KMS-11 (cell line): ENCODE measurements at regions not wholly inside any gene's neighbourhood (a gene's known extent, or its start where the extent isn't known, plus 50 kb on each side); places are given as distances from the start of the nearest gene placed in this dataset.

Experiments used
- H2AFZ ChIP-seq: fragments of 200-600 bp; sonication (generic); 2 replicates; pipeline ENCODE4 v1.6.1; 2016; ENCODE audit warnings: antibody characterized with exemption, mixed run types, low read depth
- H3K27ac ChIP-seq: fragments of 200-600 bp; sonication (generic); 2 replicates; pipeline ENCODE4 v1.6.1; 2016; ENCODE audit warnings: mild to moderate bottlenecking, mixed run types
- H3K27me3 ChIP-seq: fragments of 200-600 bp; sonication (generic); 2 replicates; pipeline ENCODE4 v1.6.1; 2017; ENCODE audit warnings: mild to moderate bottlenecking, low read depth, mixed run types, moderate library complexity; ENCODE audit not compliant: insufficient read depth
- H3K36me3 ChIP-seq: fragments of 200-600 bp; sonication (generic); 2 replicates; pipeline ENCODE4 v1.6.1; 2017; ENCODE audit warnings: mild to moderate bottlenecking, mixed run types; ENCODE audit not compliant: insufficient read depth
- H3K4me1 ChIP-seq: fragments of 200-600 bp; sonication (generic); 2 replicates; pipeline ENCODE4 v1.6.1; 2016; ENCODE audit warnings: mild to moderate bottlenecking, low read depth, mixed run types; ENCODE audit not compliant: poor library complexity, severe bottlenecking
- H3K4me2 ChIP-seq: fragments of 200-600 bp; sonication (generic); 2 replicates; pipeline ENCODE4 v1.7.0; 2016; ENCODE audit warnings: mild to moderate bottlenecking, mixed run types
- H3K4me3 ChIP-seq: fragments of 200-600 bp; sonication (generic); IDR thresholded peaks from 2 replicates; pipeline ENCODE4 v1.6.1; 2017; ENCODE audit warnings: low read depth, low read length, mixed read lengths; ENCODE audit not compliant: insufficient read depth
- H3K79me2 ChIP-seq: fragments of 200-600 bp; sonication (generic); 2 replicates; pipeline ENCODE4 v1.6.1; 2016; ENCODE audit warnings: low read depth, mixed run types; ENCODE audit not compliant: insufficient read depth
- H3K9ac ChIP-seq: fragments of 200-600 bp; sonication (generic); 2 replicates; pipeline ENCODE4 v1.6.1; 2016; ENCODE audit warnings: mild to moderate bottlenecking, mixed run types
- H4K20me1 ChIP-seq: fragments of 200-600 bp; sonication (generic); 2 replicates; pipeline ENCODE4 v1.6.1; 2016; ENCODE audit warnings: mild to moderate bottlenecking, mixed run types; ENCODE audit not compliant: insufficient read depth
- TF ChIP-seq, protein P1 (sequence below): fragments of 200-600 bp; sonication (generic); conservative IDR thresholded peaks from 2 replicates; pipeline ENCODE4 v1.6.1; 2017; ENCODE audit warnings: low read depth, mild to moderate bottlenecking, antibody characterized with exemption, low read length, moderate library complexity, mixed read lengths

DNA sequence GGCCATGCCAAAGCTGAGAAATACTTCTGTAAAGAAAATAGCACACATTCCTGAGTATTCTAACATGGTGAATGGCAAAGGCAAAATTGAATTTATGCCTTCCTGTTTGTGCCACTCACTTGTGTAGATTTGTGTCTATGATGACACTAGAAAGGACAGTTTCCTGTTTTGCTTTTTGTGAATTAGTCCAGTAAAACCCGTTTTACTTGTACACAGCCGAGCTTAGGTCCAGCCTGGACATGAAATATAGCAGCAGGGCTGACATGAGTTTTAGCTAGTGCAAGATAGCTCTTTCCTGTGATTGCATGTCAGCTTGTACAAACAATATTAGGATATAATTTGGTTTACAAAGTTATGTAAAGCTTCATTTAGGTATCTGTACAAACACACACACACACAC, 1891.7 kb upstream of the WWC1 start:
- no peaks in the 10 kb centered on the region for H3K79me2 ChIP-seq
- no peaks in the 10 kb centered on the region for H3K36me3 ChIP-seq
- no peak overlapping the region for H3K9ac ChIP-seq
- TF ChIP-seq, protein P1, sequence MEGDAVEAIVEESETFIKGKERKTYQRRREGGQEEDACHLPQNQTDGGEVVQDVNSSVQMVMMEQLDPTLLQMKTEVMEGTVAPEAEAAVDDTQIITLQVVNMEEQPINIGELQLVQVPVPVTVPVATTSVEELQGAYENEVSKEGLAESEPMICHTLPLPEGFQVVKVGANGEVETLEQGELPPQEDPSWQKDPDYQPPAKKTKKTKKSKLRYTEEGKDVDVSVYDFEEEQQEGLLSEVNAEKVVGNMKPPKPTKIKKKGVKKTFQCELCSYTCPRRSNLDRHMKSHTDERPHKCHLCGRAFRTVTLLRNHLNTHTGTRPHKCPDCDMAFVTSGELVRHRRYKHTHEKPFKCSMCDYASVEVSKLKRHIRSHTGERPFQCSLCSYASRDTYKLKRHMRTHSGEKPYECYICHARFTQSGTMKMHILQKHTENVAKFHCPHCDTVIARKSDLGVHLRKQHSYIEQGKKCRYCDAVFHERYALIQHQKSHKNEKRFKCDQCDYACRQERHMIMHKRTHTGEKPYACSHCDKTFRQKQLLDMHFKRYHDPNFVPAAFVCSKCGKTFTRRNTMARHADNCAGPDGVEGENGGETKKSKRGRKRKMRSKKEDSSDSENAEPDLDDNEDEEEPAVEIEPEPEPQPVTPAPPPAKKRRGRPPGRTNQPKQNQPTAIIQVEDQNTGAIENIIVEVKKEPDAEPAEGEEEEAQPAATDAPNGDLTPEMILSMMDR = no peak
- no peak overlapping the region for H2AFZ ChIP-seq
- no peak overlapping the region for H3K4me3 ChIP-seq
- H4K20me1 ChIP-seq = no peaks in the 10 kb centered on the region
- no peaks in the 10 kb centered on the region for H3K4me1 ChIP-seq
- H3K27ac ChIP-seq = no peak overlapping the region
- H3K27me3 ChIP-seq = no peaks in the 10 kb centered on the region
- H3K4me2 ChIP-seq = no peak overlapping the region

DNA sequence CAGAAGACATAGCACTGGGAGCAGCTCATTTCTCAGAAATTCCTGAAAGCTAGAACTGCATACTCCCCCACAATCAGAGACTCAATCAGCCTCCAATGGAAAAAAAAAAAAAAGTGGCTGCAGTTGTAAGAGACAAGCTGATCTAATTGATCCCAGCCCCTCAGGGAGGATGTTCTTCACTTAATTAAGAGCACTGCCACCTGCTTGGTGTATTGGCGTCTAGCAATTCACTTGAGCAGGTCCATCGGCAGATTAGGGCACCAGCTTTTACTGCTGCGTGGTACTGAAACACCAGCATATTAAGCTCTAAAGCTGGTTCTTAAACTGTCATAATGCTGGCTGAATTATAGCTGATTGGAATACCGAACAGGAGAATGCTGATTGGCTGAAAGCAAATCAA, 1890.1 kb upstream of the WWC1 start:
- Histone ChIP-seq H3K4me2 (no peak overlapping the region), H3K4me3 (no peak overlapping the region), H3K27ac (no peak overlapping the region), H3K36me3 (no peaks in the 10 kb centered on the region), H2AFZ (no peak overlapping the region), H3K27me3 (no peaks in the 10 kb centered on the region), H3K4me1 (no peaks in the 10 kb centered on the region), H4K20me1 (no peaks in the 10 kb centered on the region), H3K79me2 (no peaks in the 10 kb centered on the region), H3K9ac (no peak overlapping the region)
- TF ChIP-seq, protein P1 = no peak

DNA sequence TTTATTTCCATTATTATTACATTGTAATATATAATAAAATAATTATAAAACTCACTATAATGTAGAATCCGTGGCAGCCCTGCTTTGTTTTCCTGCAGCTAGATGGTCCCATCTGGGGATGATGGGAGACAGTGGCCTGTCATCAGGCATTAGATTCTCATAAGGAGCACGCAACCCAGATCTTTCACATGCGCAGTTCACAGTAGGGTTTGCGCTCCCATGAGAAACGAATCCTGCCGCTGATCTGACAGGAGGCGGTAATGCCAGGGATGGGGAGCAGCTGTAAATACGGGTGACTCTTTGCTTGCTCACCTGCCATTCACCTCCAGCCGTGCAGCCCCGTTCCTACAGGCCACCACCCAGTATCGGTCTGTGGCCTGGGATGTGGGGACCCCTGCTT, 1879.3 kb upstream of the WWC1 start:
- Histone ChIP-seq H3K36me3 (no peaks in the 10 kb centered on the region), H3K27me3 (no peaks in the 10 kb centered on the region), H3K4me3 (no peak overlapping the region), H4K20me1 (no peaks in the 10 kb centered on the region), H3K4me2 (no peak overlapping the region), H3K79me2 (no peaks in the 10 kb centered on the region), H3K27ac (no peak overlapping the region), H3K9ac (no peak overlapping the region), H3K4me1 (no peaks in the 10 kb centered on the region), H2AFZ (no peak overlapping the region)
- TF ChIP-seq, protein P1 = no peak

DNA sequence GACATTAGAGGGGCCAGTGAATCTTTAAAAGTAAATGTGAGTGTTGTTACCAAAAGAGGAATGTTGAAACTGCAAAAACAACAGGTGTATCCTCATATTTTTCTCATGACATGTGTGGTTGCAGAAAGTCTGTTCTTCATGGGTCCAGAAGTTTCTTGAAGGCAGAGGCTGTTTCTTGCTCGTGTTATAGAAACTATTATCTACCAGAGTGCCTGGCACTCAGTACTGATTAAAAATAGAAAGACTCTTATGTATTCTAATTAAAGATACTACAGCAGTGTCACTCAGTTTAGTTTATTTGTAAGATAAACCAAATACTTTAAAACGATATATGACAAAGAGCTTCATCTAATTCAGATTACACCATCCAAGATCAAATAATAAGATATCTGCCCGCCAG, 1864.2 kb upstream of the WWC1 start:
- Histone ChIP-seq H3K27me3 (no peaks in the 10 kb centered on the region), H3K4me3 (no peak overlapping the region), H2AFZ (no peak overlapping the region), H4K20me1 (no peaks in the 10 kb centered on the region), H3K27ac (no peak overlapping the region), H3K9ac (no peak overlapping the region), H3K4me1 (no peaks in the 10 kb centered on the region), H3K4me2 (no peak overlapping the region), H3K79me2 (no peaks in the 10 kb centered on the region), H3K36me3 (no peaks in the 10 kb centered on the region)
- TF ChIP-seq, protein P1 = no peak

GRCh38 chr5:166428264-166428803, 1863.1 kb upstream of the WWC1 start:
- H3K4me3 ChIP-seq = no peak overlapping the region
- no peaks in the 10 kb centered on the region for H4K20me1 ChIP-seq
- H3K4me1 ChIP-seq = no peaks in the 10 kb centered on the region
- H3K36me3 ChIP-seq = no peaks in the 10 kb centered on the region
- H3K9ac ChIP-seq = no peak overlapping the region
- TF ChIP-seq, protein P1 = no peak
- no peak overlapping the region for H2AFZ ChIP-seq
- H3K79me2 ChIP-seq = no peaks in the 10 kb centered on the region
- no peak overlapping the region for H3K4me2 ChIP-seq
- no peaks in the 10 kb centered on the region for H3K27me3 ChIP-seq
- no peak overlapping the region for H3K27ac ChIP-seq
